Upper lobe of left lung (tissue), 6 donors: ENCODE measurements at regions not wholly inside any gene's neighbourhood (a gene's known extent, or its start where the extent isn't known, plus 50 kb on each side); places are given as distances from the start of the nearest gene placed in this dataset.

Experiments used
- ATAC-seq, 2 donors: fragments of 200-7000 bp; cut with Tn5 transposase; one replicate each; pipeline ENCODE4 v1.9.1; 2022; ENCODE audit warnings: mild to moderate bottlenecking in 2 of 2, moderate library complexity in 2 of 2; ENCODE audit not compliant: low FRiP score in 2 of 2
- DNase-seq, 2 donors: peaks; one replicate each; pipeline ENCODE4 v3.0.0-alpha.2; 2019 to 2020
- H3K27ac ChIP-seq, 4 donors: fragments of 200-600 bp; sonication (generic); one replicate each; pipeline ENCODE4 v1.5.1; 2016 to 2019
- H3K27me3 ChIP-seq, 4 donors: fragments of 200-600 bp; sonication (generic); one replicate each; pipeline ENCODE4 v1.5.1; 2017 to 2019
- H3K36me3 ChIP-seq, 4 donors: fragments of 200-600 bp; sonication (generic); one replicate each; pipeline ENCODE4 v1.5.1; 2016 to 2019
- H3K4me1 ChIP-seq, 4 donors: fragments of 200-600 bp; sonication (generic); one replicate each; pipeline ENCODE4 v1.5.1; 2018 to 2019
- H3K4me3 ChIP-seq, 4 donors: fragments of 200-600 bp; sonication (generic); one replicate each; pipeline ENCODE4 v1.5.1; 2017 to 2019; ENCODE audit warnings: mild to moderate bottlenecking in 2 of 4, moderate library complexity in 1 of 4
- H3K9me3 ChIP-seq, 4 donors: fragments of 200-600 bp; sonication (generic); one replicate each; pipeline ENCODE4 v1.5.1; 2018 to 2019
- CTCF ChIP-seq, 6 experiments: fragments of 450-650 bp in 4 of 6; fragments of 200-600 bp in 2 of 6; sonication (generic) in 2 of 6; IDR thresholded peaks; one replicate each; pipeline ENCODE4 v1.5.1; 2016 to 2019; ENCODE audit warnings: antibody characterized with exemption in 6 of 6
- EP300 ChIP-seq, 4 donors: sonication (generic); formaldehyde crosslinking; IDR thresholded peaks; one replicate each; pipeline ENCODE4 v1.5.1; 2017; ENCODE audit warnings: antibody characterized with exemption in 4 of 4, control low read depth in 2 of 4
- POLR2A ChIP-seq, 4 donors: fragments of 450-650 bp; IDR thresholded peaks; one replicate each; pipeline ENCODE4 v1.5.1; 2016 to 2017; ENCODE audit warnings: antibody characterized with exemption in 4 of 4, mild to moderate bottlenecking in 2 of 4
- POLR2AphosphoS5 ChIP-seq, 2 donors: sonication (generic); formaldehyde crosslinking; IDR thresholded peaks; one replicate each; pipeline ENCODE4 v1.5.1; 2017; ENCODE audit warnings: antibody characterized with exemption in 2 of 2
- WGBS, 2 donors: methylation state at CpG; one replicate each; pipeline ENCODE4 v1.1.5; 2017 to 2018; 5-methylcytosine and 5-hydroxymethylcytosine counted together
- donor health status: DM: no; HTN: no; CAD: no; lungs with moderate emphysema.
- donor health status: DM: no; HTN: yes; CAD: no; lungs with severe emphysema.

GRCh38 chr2:147519178-147519577 is 325.7 kb upstream of the ACVR2A start:
- H3K27me3 ChIP-seq, result no peaks in the 10 kb centered on the region
- no peak overlapping the region for H3K4me3 ChIP-seq
- TF ChIP-seq EP300 (IDR thresholded peaks at IDR 0.05) (no peak), POLR2A (IDR thresholded peaks at IDR 0.05) (no peak), CTCF (IDR thresholded peaks at IDR 0.05) (no peak), POLR2AphosphoS5 (IDR thresholded peaks at IDR 0.05) (no peak)
- no peaks in the 10 kb centered on the region for H3K9me3 ChIP-seq
- WGBS, 2 donors, result 75 to 76% methylated on average over 1 to 2 of the region's 2 CpGs
- no peaks in the 10 kb centered on the region for H3K4me1 ChIP-seq
- ATAC-seq (no peak), DNase-seq (no peak)
- H3K36me3 ChIP-seq, result no peaks in the 10 kb centered on the region
- H3K27ac ChIP-seq, result no peak overlapping the region

- WGBS, 2 donors, result 76 to 86% methylated on average over 1 of the region's 1 CpG
- H3K36me3 ChIP-seq, result no peaks in the 10 kb centered on the region
- no peak for DNase-seq
- H3K4me3 ChIP-seq, result no peak overlapping the region
- TF ChIP-seq POLR2AphosphoS5 (IDR thresholded peaks at IDR 0.05) (no peak), POLR2A (IDR thresholded peaks at IDR 0.05) (no peak), CTCF (IDR thresholded peaks at IDR 0.05) (no peak), EP300 (IDR thresholded peaks at IDR 0.05) (no peak)
- no peaks in the 10 kb centered on the region for H3K27me3 ChIP-seq
- no peak overlapping the region for H3K27ac ChIP-seq
- no peak for ATAC-seq
- no peaks in the 10 kb centered on the region for H3K9me3 ChIP-seq
- H3K4me1 ChIP-seq, result peaks cover 0 to 4% (median 0%) of the 10 kb centered on the region in 4 donors
Observed at GRCh38 chr2:147515213-147515612, 329.6 kb upstream of the ACVR2A start.

GRCh38 chr2:147512206-147512605 is 332.6 kb upstream of the ACVR2A start:
- DNase-seq (no peak), ATAC-seq (no peak)
- no peak overlapping the region for H3K27ac ChIP-seq
- H3K27me3 ChIP-seq, result no peaks in the 10 kb centered on the region
- no peaks in the 10 kb centered on the region for H3K9me3 ChIP-seq
- no peak for TF ChIP-seq POLR2A (IDR thresholded peaks at IDR 0.05)
- TF ChIP-seq CTCF (IDR thresholded peaks at IDR 0.05), result no peak
- no peak for TF ChIP-seq POLR2AphosphoS5 (IDR thresholded peaks at IDR 0.05)
- TF ChIP-seq EP300 (IDR thresholded peaks at IDR 0.05), result no peak
- peaks cover 0 to 4% (median 0%) of the 10 kb centered on the region in 4 donors for H3K4me1 ChIP-seq
- WGBS, 2 donors, result 63 to 73% methylated on average over 5 of the region's 5 CpGs
- no peaks in the 10 kb centered on the region for H3K36me3 ChIP-seq
- no peak overlapping the region for H3K4me3 ChIP-seq

- no peak overlapping the region for H3K27ac ChIP-seq
- no peaks in the 10 kb centered on the region for H3K36me3 ChIP-seq
- TF ChIP-seq EP300 (IDR thresholded peaks at IDR 0.05) (no peak), POLR2AphosphoS5 (IDR thresholded peaks at IDR 0.05) (no peak), CTCF (IDR thresholded peaks at IDR 0.05) (no peak), POLR2A (IDR thresholded peaks at IDR 0.05) (no peak)
- no peaks in the 10 kb centered on the region for H3K9me3 ChIP-seq
- H3K4me3 ChIP-seq, result no peak overlapping the region
- H3K27me3 ChIP-seq, result no peaks in the 10 kb centered on the region
- peak; percentile 75 to 94 for ATAC-seq
- WGBS, 2 donors, result 53 to 64% methylated on average over 6 of the region's 6 CpGs
- DNase-seq, result peak in 1 of 2 donors; percentile 29
- H3K4me1 ChIP-seq, result peaks cover 0 to 4% (median 0%) of the 10 kb centered on the region in 4 donors
Observed at GRCh38 chr2:147511491-147511948, 333.3 kb upstream of the ACVR2A start.

GRCh38 chr2:147509821-147510220 is 335.0 kb upstream of the ACVR2A start:
- no peaks in the 10 kb centered on the region for H3K36me3 ChIP-seq
- no peak overlapping the region for H3K27ac ChIP-seq
- H3K4me3 ChIP-seq, result no peak overlapping the region
- peaks cover 0 to 4% (median 0%) of the 10 kb centered on the region in 4 donors for H3K4me1 ChIP-seq
- DNase-seq (no peak), ATAC-seq (no peak)
- H3K27me3 ChIP-seq, result no peaks in the 10 kb centered on the region
- TF ChIP-seq CTCF (IDR thresholded peaks at IDR 0.05) (no peak), POLR2AphosphoS5 (IDR thresholded peaks at IDR 0.05) (no peak), POLR2A (IDR thresholded peaks at IDR 0.05) (no peak), EP300 (IDR thresholded peaks at IDR 0.05) (no peak)
- H3K9me3 ChIP-seq, result no peaks in the 10 kb centered on the region
